ENCODE measurements at regions not wholly inside any gene's neighbourhood (a gene's known extent, or its start where the extent isn't known, plus 50 kb on each side); places are given as distances from the start of the nearest gene placed in this dataset.
"Not testable (repeated sequence)": the region's sequence is repeated elsewhere in the genome, so short reads cannot be mapped to it uniquely, and the experiment has no call there.

DNA sequence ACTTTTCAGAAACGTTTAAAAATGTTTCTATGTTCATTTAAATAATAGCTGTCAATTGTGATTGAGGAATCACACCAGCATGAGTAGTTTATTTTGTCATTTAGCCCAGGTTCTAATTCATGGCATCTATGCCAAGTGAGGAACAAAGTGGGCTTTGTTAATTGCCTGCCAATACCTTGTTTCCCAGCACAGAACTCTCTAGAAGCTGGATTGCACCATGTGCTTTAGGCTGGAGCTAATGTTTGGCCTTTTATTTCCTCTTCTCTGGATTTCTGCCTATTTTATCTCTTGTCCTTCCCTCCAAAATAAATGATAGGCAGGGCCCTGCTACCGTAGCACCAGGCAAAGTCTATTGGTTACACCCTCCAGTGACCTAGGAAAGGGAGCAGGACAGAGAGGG, 109.9 kb upstream of the ITGB1 start:
- DNase-seq (ENCODE audit: low spot score): no peak

DNA sequence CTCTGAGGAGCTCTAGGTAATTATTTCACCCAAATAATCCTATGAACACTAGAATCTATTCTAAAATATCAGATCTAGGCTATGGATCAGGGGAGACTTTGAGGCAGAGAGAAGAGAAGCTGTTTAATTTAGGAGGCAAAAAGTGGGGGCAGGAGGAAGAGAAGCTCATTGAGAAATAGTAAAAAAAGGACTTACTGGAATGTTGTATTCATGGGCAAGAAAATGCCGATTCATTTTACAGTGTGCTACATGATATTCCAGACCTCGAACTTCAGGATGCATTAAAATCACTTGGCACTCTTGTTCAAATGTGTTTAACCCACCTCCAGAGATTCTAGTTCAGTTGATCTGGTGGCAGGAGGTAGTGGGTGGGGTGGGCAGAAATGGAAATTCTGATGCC, 109.5 kb upstream of the ITGB1 start:
- DNase-seq (ENCODE audit: low spot score): no peak

DNA sequence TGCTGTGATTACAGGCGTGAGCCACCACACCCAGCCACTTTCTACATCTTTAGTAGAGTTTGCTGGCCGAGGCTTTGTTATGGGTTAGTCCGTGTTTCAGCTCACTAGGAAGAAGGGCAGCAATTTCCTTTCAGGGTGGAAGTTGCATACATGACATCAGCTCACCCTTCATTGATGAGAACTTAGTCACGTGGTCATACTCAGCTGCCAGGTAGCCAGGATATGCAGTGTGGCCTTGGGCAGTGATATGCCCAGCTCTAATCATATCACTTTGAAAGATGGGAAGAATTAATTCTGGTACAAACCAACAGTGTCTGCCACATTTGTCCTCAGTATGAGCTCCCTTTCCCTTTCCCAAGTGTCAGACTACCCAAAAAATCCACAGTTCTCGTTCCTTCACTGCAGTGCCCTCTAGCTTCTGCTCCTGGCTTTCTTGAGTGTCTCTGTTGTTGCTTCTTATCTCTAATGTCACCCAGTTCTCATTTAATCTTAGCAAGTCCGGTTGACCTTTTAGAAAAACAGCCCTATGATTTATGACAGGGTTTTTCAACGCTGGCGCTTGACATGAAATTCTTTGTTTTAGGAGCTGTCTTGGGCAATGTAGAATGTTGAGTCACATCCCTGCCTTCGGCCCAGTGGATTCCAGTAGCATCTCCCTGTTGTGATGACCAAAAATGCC, 108.7 kb upstream of the ITGB1 start:
- DNase-seq (ENCODE audit: low spot score): peak; percentile 50

DNA sequence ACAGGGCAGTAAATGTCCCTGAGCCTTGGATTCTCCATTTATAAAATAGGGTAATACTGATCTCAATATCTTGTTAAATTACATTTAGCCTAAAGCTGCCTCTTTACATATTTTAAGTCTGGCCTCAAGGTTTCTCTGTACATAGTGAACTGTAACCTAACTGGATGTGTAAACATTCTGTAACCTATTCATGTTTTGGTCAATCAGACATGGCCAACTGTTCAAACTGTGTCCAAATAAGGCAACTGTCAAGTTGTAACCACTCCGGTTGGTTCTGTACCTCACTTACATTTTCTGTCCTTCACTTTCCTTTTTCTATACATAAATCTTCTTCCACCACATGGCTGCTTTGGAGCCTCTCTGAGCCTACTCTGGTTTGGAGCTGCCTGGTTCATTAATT, 107.1 kb upstream of the ITGB1 start:
- DNase-seq (ENCODE audit: low spot score): no peak

DNA sequence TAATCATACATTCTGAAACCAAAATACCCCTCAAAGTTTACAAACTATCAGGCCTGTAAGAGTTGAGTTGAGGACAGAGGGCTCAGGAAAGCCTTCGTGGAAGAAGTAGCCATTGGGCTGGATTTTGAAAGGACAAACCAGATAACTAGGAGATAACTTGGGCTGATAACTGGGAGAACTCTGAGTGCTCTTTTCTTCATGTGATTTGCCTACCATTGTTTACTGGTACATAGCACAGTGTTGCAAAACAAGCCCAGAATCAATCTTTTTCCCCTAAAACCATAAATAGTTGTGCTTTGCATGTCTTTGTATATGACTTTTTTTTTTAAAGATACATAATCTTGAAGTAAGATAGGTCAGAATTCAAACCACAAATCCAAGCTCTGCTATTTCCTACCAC, 106.7 kb upstream of the ITGB1 start:
- DNase-seq (ENCODE audit: low spot score): no peak

DNA sequence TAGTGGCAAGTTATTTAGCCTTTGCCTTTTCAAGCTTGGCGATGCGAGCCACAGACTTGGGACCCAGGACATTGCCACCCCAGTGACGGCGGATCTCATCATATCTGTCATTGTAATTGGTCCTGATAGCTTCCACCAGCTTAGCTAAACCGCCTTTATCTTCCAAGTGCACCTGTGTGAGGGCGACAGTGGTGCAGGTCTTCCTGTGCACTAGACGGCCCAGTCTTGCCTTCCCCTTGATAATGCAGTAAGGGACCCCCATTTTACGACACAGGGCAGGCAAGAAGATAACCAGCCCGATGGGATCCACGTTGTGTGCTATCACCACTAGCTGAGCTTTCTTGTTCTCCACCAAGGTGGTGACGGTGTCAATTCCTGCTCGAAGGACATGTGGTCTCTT, 99.6 kb upstream of the ITGB1 start:
- DNase-seq (ENCODE audit: low spot score): no peak

DNA sequence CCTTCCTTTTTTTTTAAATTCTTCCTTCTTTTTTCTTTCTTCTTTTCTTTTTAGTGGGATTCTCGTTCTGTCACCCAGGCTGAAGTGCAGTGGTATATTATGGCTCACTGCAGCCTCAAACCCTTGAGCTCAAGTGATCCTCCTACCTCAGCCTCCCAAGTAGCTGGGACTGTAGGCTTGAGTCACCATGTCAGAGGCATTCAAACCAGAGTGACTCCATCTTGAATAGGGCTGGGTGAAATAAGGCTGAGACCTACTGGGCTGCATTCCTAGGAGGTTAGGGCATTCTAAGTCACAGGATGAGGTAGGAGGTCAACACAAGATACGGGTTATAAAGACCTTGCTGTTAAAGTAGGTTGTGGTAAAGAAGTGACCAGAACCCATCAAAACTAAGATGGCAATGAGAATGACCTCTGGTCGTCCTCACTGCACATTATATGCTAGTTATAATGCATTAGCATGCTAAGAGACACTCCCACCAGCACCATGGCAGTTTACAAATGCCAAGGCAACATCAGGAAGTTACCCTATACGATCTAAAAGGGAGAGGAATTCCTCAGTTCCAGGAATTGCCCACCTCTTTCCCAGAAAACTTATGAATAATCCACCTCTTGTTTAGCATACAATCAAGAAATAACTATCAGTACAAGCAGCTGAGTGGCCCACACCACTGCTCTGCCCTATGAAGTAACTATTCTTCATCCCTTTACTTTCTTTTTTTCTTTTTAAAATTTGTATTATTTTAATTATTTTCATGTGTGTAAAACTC, 99.0 kb upstream of the ITGB1 start:
- DNase-seq (ENCODE audit: low spot score): no peak

DNA sequence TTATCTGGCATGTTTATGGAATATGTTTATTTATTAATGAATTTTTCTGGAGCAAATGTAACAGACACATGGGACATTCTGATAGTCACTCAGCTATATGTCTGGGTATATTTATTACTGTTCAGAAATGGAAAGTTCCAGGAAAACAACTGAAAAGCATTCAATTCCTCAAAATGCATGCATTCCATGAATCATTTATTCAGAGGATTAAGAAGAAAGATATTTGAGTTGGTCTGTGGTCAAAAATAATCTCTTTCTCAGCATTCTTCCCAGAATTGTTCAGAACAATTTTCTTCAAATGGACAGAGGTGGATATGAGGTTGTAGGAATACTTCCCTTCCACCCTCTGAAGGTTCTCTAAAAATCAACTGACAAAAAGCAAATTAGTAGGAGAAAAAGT, 97.6 kb upstream of the ITGB1 start:
- DNase-seq (ENCODE audit: low spot score): peak; percentile 21

DNA sequence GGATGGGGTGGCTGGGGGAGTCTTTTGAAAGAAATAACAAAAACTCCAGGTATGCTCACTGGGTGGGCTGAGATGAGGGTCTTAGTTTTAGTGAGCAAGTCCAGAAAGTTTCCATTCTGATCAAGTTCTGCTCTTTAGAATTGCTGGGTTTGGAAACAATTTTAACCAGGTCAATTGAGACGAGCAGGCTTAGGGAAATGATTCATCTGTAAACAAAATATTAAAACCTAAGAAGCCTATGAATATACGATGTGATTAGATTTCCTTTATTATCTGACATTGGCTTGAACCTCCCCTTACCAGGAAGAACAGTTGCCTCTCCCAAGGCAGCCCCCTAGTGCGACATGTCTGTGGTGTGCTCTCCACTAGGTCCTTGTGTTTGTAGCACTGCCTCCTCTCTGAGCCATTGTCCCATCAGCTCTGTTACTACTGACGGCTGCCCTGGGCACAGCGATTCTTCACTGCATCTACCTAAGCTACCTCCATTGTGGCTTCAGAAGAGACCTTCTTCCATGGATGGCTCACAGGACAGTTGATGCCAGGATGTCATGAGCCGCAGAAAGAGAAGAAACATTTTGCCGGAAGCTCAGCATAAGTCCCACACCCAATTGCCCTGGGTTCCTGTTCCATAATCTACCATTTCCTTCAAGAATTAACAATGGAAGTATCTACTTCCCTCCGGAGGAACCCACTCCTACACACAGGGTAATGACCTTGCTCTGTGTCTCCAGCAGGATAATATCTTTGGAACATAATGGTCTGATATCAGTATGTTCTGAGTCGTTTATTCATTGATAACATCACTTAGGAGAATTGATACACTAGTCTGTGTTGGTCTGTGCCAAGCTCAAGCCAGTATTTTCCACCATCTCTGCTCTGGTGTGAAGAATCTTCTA, 95.1 kb upstream of the ITGB1 start:
- no peak for DNase-seq (ENCODE audit: low spot score)

DNA sequence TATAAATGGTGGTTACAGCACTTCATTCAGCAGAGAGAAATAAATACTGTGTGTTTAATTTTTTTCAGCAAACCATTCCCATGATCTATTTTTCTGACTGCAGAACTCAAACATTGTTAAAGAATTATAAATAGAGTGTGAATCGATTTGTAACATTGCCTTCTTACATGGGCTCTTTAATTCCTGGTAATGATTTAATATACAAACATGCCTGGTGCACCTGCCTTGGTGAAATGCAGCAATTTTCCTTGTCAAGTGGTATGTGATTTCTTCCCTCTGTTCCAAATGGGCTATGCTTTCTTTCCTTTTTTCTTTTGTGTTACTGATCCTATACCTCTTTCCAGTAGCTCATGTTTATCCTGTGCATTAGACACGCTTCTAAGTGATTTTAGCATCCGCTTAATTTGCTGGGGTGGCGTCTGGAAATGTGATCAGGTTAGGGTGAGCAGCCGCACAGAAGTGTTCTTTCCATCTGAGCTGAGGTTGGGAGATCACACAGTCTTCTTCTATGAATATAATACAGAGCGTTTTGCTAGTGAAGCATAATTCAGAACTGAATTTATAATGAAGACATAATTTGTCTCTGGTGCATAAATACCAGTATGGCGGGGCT, 94.3 kb upstream of the ITGB1 start:
- no peak for DNase-seq (ENCODE audit: low spot score)

DNA sequence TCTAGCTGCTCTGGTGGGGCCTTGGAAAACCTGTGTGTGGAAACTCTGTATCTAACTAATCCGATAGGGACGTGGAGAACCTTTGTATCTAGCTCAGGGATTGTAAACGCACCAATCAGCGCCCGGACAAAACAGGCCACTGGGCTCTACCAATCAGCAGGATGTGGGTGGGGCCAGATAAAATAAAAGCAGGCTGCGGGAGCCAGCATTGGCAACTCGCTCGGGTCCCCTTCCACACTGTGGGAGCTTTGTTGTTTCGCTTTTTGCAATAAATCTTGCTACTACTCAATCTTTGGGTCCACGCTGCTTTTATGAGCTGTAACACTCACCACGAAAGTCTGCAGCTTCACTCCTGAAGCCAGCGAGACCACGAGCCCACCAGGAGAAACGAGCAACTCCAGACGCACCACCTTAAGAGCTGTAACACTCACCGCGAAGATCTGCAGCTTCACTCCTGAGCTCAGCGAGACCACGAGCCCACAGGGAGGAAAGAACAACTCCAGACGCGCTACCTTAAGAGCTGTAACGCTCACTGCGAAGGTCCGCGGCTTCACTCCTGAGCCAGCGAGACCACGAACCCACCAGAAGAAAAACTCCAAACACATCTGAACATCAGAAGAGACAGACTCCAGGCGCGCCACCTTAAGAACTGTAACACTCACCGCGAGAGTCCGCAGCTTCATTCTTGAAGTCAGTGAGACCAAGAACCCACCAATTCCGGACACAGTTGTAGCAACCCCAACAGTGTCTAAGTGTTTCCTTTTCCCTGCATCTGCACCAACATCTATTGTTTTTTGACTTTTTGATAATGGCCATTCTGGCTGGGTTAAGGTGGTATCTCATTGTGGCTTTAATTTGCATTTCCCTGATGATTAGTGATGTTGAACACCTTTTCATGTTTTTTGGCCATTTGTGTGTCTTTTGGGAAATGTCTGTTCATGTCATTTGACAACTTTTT, 92.2 kb upstream of the ITGB1 start:
- not testable (repeated sequence) for DNase-seq (ENCODE audit: low spot score)

DNA sequence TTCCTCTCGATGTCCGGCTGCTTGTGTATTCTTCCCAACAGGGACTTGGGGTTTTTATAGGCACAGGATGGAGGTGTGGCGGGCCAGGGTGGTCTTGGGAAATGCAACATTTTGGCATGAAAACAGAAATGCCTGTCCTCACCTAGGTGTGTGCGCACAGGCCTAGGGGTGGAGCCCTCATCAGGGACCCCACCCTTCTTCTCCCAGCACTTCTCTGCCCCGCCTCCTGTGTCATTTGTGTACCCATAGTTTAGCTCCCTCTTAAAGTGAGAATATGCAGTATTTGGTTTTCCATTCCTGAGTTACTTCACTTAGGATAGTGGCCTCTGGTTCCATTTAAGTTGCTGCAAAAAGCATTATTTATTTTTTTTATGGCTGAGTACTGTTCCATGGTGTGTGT, 90.2 kb upstream of the ITGB1 start:
- DNase-seq (ENCODE audit: low spot score): no peak

DNA sequence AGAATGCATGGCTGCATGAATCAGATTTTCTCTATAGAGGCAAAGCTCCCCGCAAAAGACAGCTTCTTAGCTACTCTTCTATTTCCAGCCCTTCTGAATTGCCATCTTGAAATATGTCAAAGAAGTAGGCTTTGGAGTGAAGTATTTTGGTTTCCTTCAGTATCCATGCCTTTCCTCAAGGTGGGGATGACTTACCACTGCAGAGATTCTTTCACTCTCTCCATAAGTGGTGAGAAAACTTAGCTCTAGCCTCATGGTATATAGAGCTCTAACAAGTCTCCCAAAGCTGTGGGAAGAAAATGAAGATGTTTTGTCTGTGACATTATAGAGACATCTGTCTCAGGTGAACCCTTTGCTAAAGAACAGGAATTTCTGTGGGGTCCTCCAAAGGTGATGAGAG, 89.6 kb upstream of the ITGB1 start:
- no peak for DNase-seq (ENCODE audit: low spot score)

DNA sequence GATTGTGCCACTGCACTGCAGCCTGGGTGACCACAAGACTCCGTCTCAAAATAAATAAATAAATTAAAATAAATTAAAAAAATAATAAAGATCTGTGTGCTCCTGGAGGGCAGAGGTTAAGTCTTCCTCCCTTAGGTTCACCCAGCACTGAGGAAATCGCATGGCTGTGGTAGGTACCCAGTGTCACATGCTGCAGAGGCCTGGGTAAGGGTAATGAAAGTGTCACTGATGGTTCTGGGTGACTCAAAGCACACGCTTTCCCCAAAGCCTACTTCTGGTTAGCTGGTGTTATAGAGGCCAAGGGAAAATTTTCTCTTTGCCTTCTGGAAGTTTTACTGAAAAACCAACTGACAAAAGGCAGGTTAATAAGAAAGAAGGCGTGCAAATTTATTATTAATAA, 88.8 kb upstream of the ITGB1 start:
- DNase-seq (ENCODE audit: low spot score): no peak

DNA sequence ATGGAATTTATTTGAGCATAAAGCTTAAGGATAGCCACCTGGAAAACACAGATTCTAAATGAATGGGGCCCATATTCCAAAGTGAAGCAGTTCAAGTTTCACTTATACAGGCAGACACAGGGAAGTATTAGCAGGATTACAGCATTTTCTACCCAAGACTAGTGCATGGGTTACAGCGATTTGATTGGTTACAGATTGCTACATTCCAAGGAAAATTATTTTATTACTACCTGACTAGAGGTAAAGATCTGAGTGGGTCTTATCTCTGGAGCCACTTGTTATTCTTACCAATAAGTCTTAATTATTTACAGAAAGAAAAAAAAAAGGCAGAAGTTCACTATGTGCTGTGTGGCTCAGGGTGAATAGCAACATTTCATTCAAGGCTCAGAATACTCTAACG, 87.4 kb upstream of the ITGB1 start:
- no peak for DNase-seq (ENCODE audit: low spot score)

DNA sequence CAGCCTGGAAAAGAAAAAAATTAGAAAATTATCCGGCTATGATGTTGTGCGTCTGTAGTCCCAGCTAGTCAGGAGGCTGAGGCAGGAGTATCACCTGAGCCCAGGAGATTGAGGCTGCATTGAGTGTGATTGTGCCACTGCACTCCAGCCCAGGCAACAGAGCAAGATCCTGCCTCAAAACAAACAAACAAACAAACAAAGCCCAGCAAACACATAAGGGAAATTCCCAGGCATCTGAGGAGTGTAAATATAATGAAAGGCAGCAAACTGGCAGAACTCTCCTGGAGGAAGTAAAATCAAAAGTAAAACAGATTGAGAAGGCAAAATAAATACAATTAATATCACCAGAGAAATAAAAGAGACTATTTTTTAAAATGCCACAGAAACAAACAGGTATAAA, 84.5 kb upstream of the ITGB1 start:
- no peak for DNase-seq (ENCODE audit: low spot score)

DNA sequence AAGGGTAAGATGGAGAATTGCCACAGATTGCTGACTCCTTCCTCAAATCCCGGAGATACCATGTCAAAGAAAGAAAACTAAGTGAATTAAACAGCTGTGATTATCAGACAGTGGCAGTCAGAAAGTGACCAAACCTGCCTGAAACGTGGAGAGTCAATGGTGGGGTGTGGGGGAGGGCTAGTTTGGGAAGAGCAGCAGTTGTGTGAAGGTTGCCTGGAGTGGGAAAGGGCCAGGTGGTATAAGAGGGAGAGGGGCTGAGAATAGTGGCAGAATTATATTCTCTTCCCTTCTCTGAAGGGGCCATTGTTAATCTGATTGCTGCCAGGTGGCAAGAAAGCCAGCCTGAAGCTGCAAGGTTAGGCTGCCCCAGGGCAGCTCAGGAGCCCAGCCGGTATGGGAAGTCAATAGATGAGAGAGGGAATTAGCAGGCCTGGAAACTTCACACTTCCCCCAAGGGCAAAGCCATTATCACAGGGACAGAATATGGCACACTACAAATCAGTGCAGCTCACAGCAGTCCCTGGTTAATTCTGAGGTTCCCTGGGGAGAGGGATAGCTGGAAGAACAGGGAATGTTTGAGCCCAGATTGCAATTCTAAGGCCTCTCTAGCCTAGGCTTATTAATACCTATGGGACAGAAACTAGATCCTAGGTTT, 83.9 kb upstream of the ITGB1 start:
- no peak for DNase-seq (ENCODE audit: low spot score)

DNA sequence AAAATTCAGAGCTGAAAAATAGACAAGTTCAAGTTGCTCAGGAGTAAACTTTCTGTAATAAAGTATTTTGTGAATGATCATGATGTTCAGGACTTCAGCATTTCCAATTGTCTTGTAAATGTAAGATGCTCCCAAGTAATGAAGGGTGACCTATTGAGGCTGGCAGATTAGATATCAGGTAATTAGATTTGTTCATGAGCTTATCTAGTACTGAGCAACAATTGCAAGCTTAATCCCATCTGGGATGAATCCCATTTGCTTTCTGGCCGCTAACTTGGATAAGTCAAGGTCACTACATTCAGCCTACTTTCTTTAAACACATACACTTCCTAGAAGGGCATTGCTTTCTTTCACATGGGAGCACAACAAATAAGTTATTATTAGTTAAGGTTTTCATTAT, 82.4 kb upstream of the ITGB1 start:
- no peak for DNase-seq (ENCODE audit: low spot score)

DNA sequence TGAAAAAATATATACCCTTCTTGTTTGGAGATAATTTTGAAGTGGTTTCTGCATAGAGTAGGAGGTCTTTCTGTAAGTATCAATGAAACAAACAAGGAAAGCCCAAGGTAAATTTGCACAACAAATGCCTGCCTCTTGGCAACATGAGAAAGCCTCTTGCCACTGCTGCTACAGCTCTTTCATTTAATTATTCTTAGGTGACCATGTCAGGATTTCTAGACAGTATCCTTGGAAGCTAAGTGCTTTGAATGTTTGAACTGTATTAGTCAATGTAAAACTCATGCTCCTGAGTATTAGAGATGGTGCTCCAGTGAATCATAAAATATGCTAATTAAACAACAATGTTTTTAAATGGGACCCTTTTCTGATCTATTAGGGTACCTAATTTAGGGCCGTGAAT, 81.2 kb upstream of the ITGB1 start:
- peak; percentile 16 for DNase-seq (ENCODE audit: low spot score)

DNA sequence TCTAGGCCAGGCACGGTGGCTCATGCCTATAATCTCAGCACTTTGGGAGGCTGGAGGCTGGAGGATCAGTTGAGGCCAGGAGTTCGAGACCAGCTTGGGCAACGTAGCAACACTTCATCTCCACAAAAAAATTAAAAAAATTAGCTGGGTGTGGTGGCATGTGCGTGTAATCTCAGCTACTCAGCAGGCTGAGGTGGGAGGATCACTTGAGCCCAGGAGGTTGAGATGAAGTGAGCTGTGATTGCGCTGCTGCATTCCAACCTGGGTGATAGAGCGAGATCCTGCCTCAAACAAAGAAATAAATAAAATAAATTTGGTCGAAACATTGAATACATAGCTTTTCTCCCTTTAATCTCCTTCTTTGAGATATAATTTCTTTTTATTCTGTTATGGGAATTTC, 80.6 kb upstream of the ITGB1 start:
- DNase-seq (ENCODE audit: low spot score): no peak

DNA sequence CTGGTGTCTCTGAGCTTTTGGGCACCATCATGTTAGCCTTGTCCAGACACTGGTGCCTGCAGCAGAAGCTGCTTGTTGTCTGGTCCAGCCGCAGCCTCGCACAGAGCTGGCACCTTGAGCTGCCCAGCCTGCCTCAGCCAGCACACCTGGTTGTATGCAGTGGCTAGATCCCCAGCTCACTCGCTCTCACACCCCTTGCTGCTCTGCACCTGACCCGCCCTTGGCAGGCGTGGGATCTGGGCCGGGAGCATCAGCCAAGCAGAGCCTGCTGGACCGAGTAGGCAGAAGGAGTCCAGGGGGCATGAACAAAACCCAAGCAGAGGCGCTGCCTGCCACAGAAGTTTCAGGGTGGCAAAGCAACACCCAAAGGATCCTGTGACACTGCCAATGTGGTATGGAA, 79.7 kb upstream of the ITGB1 start:
- no peak for DNase-seq (ENCODE audit: low spot score)
